ENCODE measurements at regions not wholly inside any gene's neighbourhood (a gene's known extent, or its start where the extent isn't known, plus 50 kb on each side); places are given as distances from the start of the nearest gene placed in this dataset.

DNA sequence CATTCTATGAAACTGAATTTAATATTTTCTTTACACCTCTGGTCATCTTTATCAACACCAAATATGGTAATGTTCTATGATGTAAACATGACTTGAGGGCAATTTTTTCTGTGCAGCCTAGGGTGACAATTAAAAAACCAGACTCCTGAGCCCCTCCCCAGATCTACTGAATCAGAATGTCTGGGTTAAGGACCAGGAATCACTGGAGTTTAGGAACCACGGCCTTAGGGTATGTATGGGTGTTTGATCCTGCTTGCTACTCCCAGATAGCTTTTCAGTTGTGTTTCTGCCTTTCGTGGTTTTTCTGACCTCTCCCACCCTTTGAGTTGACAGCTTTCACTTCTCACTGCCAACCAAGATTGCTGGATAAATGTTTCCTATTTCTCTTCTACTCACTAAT is 332.2 kb downstream of the DHX15 start:
- FAIRE-seq = no peak
- Histone ChIP-seq H3K79me2 (ENCODE audit: control insufficient read depth, insufficient read depth, low read length) (no peaks in the 10 kb centered on the region), H4K20me1 (replicated peaks; ENCODE audit: control insufficient read depth, extremely low read depth, insufficient read depth, low read length) (no peaks in the 10 kb centered on the region), H2AFZ (ENCODE audit: low read depth, low read length) (no peak overlapping the region), H3K4me3 (replicated peaks in 1 of 3; ENCODE audit: insufficient read depth in 1 of 3, low read depth in 1 of 3, low read length in 3 of 3) (no peak overlapping the region), H3K9me1 (replicated peaks; ENCODE audit: control insufficient read depth, extremely low read depth, insufficient read depth, low read length) (no peaks in the 10 kb centered on the region), H3K4me2 (ENCODE audit: insufficient read depth, low read length) (no peak overlapping the region), H3K27ac (ENCODE audit: insufficient read depth, low read depth, low read length) (no peak overlapping the region), H3K9me3 (replicated peaks; ENCODE audit: control insufficient read depth, insufficient read depth, low read length) (no peaks in the 10 kb centered on the region), H3K9ac (replicated peaks; ENCODE audit: extremely low read depth, insufficient read depth, low read length) (no peak overlapping the region), H3K27me3 (ENCODE audit: control insufficient read depth in 2 of 2, insufficient read depth in 2 of 2, low read length in 2 of 2) (no peaks in the 10 kb centered on the region), H3K4me1 (ENCODE audit: control insufficient read depth, extremely low read depth, insufficient read depth, low read length) (no peaks in the 10 kb centered on the region), H3K36me3 (ENCODE audit: control insufficient read depth in 2 of 2, extremely low read depth in 1 of 2, insufficient read depth in 2 of 2, low read length in 2 of 2) (no peaks in the 10 kb centered on the region)
- TF ChIP-seq, protein P1, sequence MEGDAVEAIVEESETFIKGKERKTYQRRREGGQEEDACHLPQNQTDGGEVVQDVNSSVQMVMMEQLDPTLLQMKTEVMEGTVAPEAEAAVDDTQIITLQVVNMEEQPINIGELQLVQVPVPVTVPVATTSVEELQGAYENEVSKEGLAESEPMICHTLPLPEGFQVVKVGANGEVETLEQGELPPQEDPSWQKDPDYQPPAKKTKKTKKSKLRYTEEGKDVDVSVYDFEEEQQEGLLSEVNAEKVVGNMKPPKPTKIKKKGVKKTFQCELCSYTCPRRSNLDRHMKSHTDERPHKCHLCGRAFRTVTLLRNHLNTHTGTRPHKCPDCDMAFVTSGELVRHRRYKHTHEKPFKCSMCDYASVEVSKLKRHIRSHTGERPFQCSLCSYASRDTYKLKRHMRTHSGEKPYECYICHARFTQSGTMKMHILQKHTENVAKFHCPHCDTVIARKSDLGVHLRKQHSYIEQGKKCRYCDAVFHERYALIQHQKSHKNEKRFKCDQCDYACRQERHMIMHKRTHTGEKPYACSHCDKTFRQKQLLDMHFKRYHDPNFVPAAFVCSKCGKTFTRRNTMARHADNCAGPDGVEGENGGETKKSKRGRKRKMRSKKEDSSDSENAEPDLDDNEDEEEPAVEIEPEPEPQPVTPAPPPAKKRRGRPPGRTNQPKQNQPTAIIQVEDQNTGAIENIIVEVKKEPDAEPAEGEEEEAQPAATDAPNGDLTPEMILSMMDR (IDR thresholded peaks at IDR 0.05; ENCODE audit: extremely low read depth in 1 of 2, insufficient read depth in 1 of 2, low read depth in 1 of 2, low read length in 2 of 2) = no peak
- TF ChIP-seq JUN (IDR thresholded peaks at IDR 0.05; ENCODE audit: borderline replicate concordance, insufficient read depth, insufficient read length, low read depth) (no peak), POLR2A (IDR thresholded peaks at IDR 0.05; ENCODE audit: low read depth, low read length) (no peak), MYC (IDR thresholded peaks at IDR 0.05; ENCODE audit: low read depth, low read length) (no peak)
- no TSS peak for BruUV-seq (replicated peaks)
- dilution Hi-C loops (cut with MboI; ENCODE audit: extremely low pct_ligation_motif_present, low sequenced_read_pairs) (no loop called here), intact Hi-C loops (cut with micrococcal nuclease) (no loop called here)
- CTCF ChIA-PET = no interaction called here
- DNase-seq (ENCODE audit: low read depth, low spot score) = no peak
- POLR2A ChIA-PET = no interaction called here

DNA sequence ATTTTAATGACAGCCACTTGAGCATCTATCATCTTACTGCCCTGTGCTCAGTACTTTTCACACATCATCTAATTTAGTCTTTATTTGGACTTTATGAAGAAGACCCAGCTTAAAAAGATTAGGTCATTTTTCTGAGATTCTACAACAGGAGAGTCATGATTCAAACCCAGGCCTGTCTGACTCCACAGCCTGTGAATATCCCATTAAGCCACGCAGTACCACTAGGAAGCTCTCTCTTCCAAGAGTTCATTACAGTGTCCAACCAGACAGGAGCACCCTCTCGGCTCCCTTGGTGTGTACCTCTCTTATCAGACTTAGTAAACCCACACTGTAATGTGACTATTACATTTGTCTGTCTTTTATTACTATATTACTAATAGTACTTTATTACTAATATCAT is 332.8 kb downstream of the DHX15 start:
- no peaks in the 10 kb centered on the region for H4K20me1 ChIP-seq (replicated peaks; ENCODE audit: control insufficient read depth, extremely low read depth, insufficient read depth, low read length)
- H3K79me2 ChIP-seq (ENCODE audit: control insufficient read depth, insufficient read depth, low read length) = no peaks in the 10 kb centered on the region
- DNase-seq (ENCODE audit: low read depth, low spot score) (no peak), FAIRE-seq (no peak)
- H3K27me3 ChIP-seq (ENCODE audit: control insufficient read depth in 2 of 2, insufficient read depth in 2 of 2, low read length in 2 of 2) = no peaks in the 10 kb centered on the region
- no peaks in the 10 kb centered on the region for H3K36me3 ChIP-seq (ENCODE audit: control insufficient read depth in 2 of 2, extremely low read depth in 1 of 2, insufficient read depth in 2 of 2, low read length in 2 of 2)
- H2AFZ ChIP-seq (ENCODE audit: low read depth, low read length) = no peak overlapping the region
- H3K9ac ChIP-seq (replicated peaks; ENCODE audit: extremely low read depth, insufficient read depth, low read length) = no peak overlapping the region
- H3K9me3 ChIP-seq (replicated peaks; ENCODE audit: control insufficient read depth, insufficient read depth, low read length) = no peaks in the 10 kb centered on the region
- ChIA-PET POLR2A (no interaction called here), CTCF (no interaction called here)
- TF ChIP-seq JUN (IDR thresholded peaks at IDR 0.05; ENCODE audit: borderline replicate concordance, insufficient read depth, insufficient read length, low read depth) (no peak), EZH2 (IDR thresholded peaks at IDR 0.05; ENCODE audit: borderline replicate concordance, low read depth, low read length, severe bottlenecking) (no peak), POLR2AphosphoS5 (IDR thresholded peaks at IDR 0.05; ENCODE audit: insufficient read depth, low read depth, low read length) (no peak), POLR2A (IDR thresholded peaks at IDR 0.05; ENCODE audit: low read depth, low read length) (no peak), MYC (IDR thresholded peaks at IDR 0.05; ENCODE audit: low read depth, low read length) (no peak), GATA2 (IDR thresholded peaks at IDR 0.05; ENCODE audit: insufficient read depth, insufficient read length, low read depth, low read length) (no peak), FOS (IDR thresholded peaks at IDR 0.05; ENCODE audit: borderline replicate concordance, insufficient read depth, low read length) (no peak)
- TF ChIP-seq, protein P2, sequence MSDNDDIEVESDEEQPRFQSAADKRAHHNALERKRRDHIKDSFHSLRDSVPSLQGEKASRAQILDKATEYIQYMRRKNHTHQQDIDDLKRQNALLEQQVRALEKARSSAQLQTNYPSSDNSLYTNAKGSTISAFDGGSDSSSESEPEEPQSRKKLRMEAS (IDR thresholded peaks at IDR 0.05; ENCODE audit: insufficient read depth, insufficient read length) = no peak
- TF ChIP-seq, protein P1 (IDR thresholded peaks at IDR 0.05; ENCODE audit: extremely low read depth in 1 of 2, insufficient read depth in 1 of 2, low read depth in 1 of 2, low read length in 2 of 2) = no peak
- H3K4me2 ChIP-seq (ENCODE audit: insufficient read depth, low read length) = no peak overlapping the region
- no peak overlapping the region for H3K27ac ChIP-seq (ENCODE audit: insufficient read depth, low read depth, low read length)
- intact Hi-C loops (cut with micrococcal nuclease) = no loop called here
- no peaks in the 10 kb centered on the region for H3K9me1 ChIP-seq (replicated peaks; ENCODE audit: control insufficient read depth, extremely low read depth, insufficient read depth, low read length)
- no peak overlapping the region for H3K4me3 ChIP-seq (replicated peaks in 1 of 3; ENCODE audit: insufficient read depth in 1 of 3, low read depth in 1 of 3, low read length in 3 of 3)
- no TSS peak for BruUV-seq (replicated peaks)
- dilution Hi-C loops (cut with MboI; ENCODE audit: extremely low pct_ligation_motif_present, low sequenced_read_pairs) = no loop called here
- no peaks in the 10 kb centered on the region for H3K4me1 ChIP-seq (ENCODE audit: control insufficient read depth, extremely low read depth, insufficient read depth, low read length)

Measured in endothelial cell of umbilical vein (primary cell).